ENCODE measurements at regions not wholly inside any gene's neighbourhood (a gene's known extent, or its start where the extent isn't known, plus 50 kb on each side); places are given as distances from the start of the nearest gene placed in this dataset.

GRCh38 chr6:91140449-91140848 lies 553.6 kb upstream of the MAP3K7 start:
- H3K4me3 ChIP-seq (ENCODE audit: low read depth, low read length) = no peak overlapping the region
- TF ChIP-seq CTCF (IDR thresholded peaks at IDR 0.05; ENCODE audit: low read depth, low read length, missing control alignments) = no peak
- DNase-seq (ENCODE audit: low read depth) = no peak

- TF ChIP-seq CTCF (IDR thresholded peaks at IDR 0.05; ENCODE audit: low read depth, low read length, missing control alignments) = no peak
- no peak for DNase-seq (ENCODE audit: low read depth)
Observed at GRCh38 chr6:91137286-91137685, 550.4 kb upstream of the MAP3K7 start.

GRCh38 chr6:91135406-91136103 lies 548.7 kb upstream of the MAP3K7 start:
- no peak for DNase-seq (ENCODE audit: low read depth)
- TF ChIP-seq CTCF (IDR thresholded peaks at IDR 0.05; ENCODE audit: low read depth, low read length, missing control alignments) = no peak
- H3K4me3 ChIP-seq (ENCODE audit: low read depth, low read length) = no peak overlapping the region

More at GRCh38 chr6:91137286-91137685, 550.4 kb upstream of the MAP3K7 start:
- H3K4me3 ChIP-seq (ENCODE audit: low read depth, low read length) = no peak overlapping the region

GRCh38 chr6:91132461-91132860 lies 545.6 kb upstream of the MAP3K7 start:
- H3K4me3 ChIP-seq (ENCODE audit: low read depth, low read length) = no peak overlapping the region
- no peak for DNase-seq (ENCODE audit: low read depth)
- TF ChIP-seq CTCF (IDR thresholded peaks at IDR 0.05; ENCODE audit: low read depth, low read length, missing control alignments) = no peak

- no peak overlapping the region for H3K4me3 ChIP-seq (ENCODE audit: low read depth, low read length)
- no peak for TF ChIP-seq CTCF (IDR thresholded peaks at IDR 0.05; ENCODE audit: low read depth, low read length, missing control alignments)
Observed at GRCh38 chr6:91130126-91130525, 543.3 kb upstream of the MAP3K7 start.

GRCh38 chr6:91127752-91128151 lies 540.9 kb upstream of the MAP3K7 start:
- DNase-seq (ENCODE audit: low read depth) = no peak
- no peak for TF ChIP-seq CTCF (IDR thresholded peaks at IDR 0.05; ENCODE audit: low read depth, low read length, missing control alignments)
- H3K4me3 ChIP-seq (ENCODE audit: low read depth, low read length) = no peak overlapping the region

More at GRCh38 chr6:91130126-91130525, 543.3 kb upstream of the MAP3K7 start:
- DNase-seq (ENCODE audit: low read depth) = no peak

GRCh38 chr6:91126876-91127275 lies 540.0 kb upstream of the MAP3K7 start:
- no peak for DNase-seq (ENCODE audit: low read depth)
- TF ChIP-seq CTCF (IDR thresholded peaks at IDR 0.05; ENCODE audit: low read depth, low read length, missing control alignments) = no peak
- no peak overlapping the region for H3K4me3 ChIP-seq (ENCODE audit: low read depth, low read length)
